Cardiac muscle cell (in vitro differentiated cells and primary cell): ENCODE measurements at regions not wholly inside any gene's neighbourhood (a gene's known extent, or its start where the extent isn't known, plus 50 kb on each side); places are given as distances from the start of the nearest gene placed in this dataset.
"Not testable (repeated sequence)": the region's sequence is repeated elsewhere in the genome, so short reads cannot be mapped to it uniquely, and the experiment has no call there.

ENCODE experiments used
- DNase-seq, 2 donors: peaks; one replicate each; pipeline versions ENCODE4 v3.0.0 to v3.0.0-alpha.2; 2010 to 2017; ENCODE audit warnings: low read depth in 1 of 2, low spot score in 1 of 2
- H3K27ac ChIP-seq: fragments of 200-600 bp; sonication (generic); 2 replicates; pipeline ENCODE4 v1.5.1; 2016
- H3K27me3 ChIP-seq: fragments of 200-600 bp; sonication (generic); 2 replicates; pipeline ENCODE4 v1.6.0; 2016; ENCODE audit warnings: control low read depth
- H3K36me3 ChIP-seq: fragments of 200-600 bp; sonication (generic); 2 replicates; pipeline ENCODE4 v1.5.1; 2016; ENCODE audit warnings: control low read depth
- H3K4me1 ChIP-seq: fragments of 200-600 bp; sonication (generic); 2 replicates; pipeline ENCODE4 v1.8.1; 2017; ENCODE audit warnings: low read depth, mild to moderate bottlenecking, mixed run types
- H3K4me3 ChIP-seq: fragments of 200-600 bp; sonication (generic); 2 replicates; pipeline ENCODE4 v1.5.1; 2016; ENCODE audit warnings: mild to moderate bottlenecking
- H3K9me3 ChIP-seq: fragments of 200-600 bp; sonication (generic); 2 replicates; pipeline ENCODE4 v1.5.1; 2017; ENCODE audit warnings: low read depth, mild to moderate bottlenecking, control low read depth
- TF ChIP-seq, protein P1 (sequence below): IDR thresholded peaks from 2 replicates; pipeline ENCODE4 v1.5.1; 2012; ENCODE audit warnings: low read depth, mild to moderate bottlenecking, low read length

GRCh38 chr1:200258447-200259375 lies 151.1 kb downstream of the ZNF281 start:
- no peak overlapping the region for H3K4me3 ChIP-seq
- H3K27me3 ChIP-seq: no peaks in the 10 kb centered on the region
- no peaks in the 10 kb centered on the region for H3K4me1 ChIP-seq
- H3K36me3 ChIP-seq: no peaks in the 10 kb centered on the region
- TF ChIP-seq, protein P1, sequence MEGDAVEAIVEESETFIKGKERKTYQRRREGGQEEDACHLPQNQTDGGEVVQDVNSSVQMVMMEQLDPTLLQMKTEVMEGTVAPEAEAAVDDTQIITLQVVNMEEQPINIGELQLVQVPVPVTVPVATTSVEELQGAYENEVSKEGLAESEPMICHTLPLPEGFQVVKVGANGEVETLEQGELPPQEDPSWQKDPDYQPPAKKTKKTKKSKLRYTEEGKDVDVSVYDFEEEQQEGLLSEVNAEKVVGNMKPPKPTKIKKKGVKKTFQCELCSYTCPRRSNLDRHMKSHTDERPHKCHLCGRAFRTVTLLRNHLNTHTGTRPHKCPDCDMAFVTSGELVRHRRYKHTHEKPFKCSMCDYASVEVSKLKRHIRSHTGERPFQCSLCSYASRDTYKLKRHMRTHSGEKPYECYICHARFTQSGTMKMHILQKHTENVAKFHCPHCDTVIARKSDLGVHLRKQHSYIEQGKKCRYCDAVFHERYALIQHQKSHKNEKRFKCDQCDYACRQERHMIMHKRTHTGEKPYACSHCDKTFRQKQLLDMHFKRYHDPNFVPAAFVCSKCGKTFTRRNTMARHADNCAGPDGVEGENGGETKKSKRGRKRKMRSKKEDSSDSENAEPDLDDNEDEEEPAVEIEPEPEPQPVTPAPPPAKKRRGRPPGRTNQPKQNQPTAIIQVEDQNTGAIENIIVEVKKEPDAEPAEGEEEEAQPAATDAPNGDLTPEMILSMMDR: peak; percentile 56
- no peaks in the 10 kb centered on the region for H3K9me3 ChIP-seq
- no peak overlapping the region for H3K27ac ChIP-seq
- peak in 1 of 2 donors; percentile 33 for DNase-seq

- Histone ChIP-seq H3K4me3 (no peak overlapping the region), H3K36me3 (no peaks in the 10 kb centered on the region), H3K4me1 (no peaks in the 10 kb centered on the region), H3K27ac (no peak overlapping the region), H3K27me3 (no peaks in the 10 kb centered on the region), H3K9me3 (no peaks in the 10 kb centered on the region)
- TF ChIP-seq, protein P1: no peak
- DNase-seq: no peak
Measured at GRCh38 chr1:200257235-200257634, 152.6 kb downstream of the ZNF281 start.

DNA sequence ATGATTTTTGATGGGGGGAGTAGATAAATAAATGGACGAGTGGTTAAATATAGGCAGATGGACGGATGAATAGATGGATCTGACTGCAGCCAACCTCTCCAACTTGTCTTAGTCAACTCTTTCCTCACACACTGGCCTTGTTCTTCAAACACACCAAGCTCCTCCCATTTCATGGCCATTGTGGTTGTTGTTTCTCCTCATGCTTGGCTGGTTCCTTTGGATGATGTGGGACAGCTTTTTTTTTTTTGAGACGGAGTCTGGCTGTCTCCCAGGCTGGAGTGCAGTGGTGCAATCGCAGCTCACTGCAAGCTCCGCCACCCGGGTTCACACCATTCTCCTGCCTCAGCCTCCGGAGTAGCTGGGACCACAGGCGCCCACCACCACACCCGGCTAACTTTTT lies 155.2 kb downstream of the ZNF281 start:
- H3K27me3 ChIP-seq, H3K4me3 ChIP-seq, DNase-seq, H3K9me3 ChIP-seq, H3K27ac ChIP-seq, H3K36me3 ChIP-seq, H3K4me1 ChIP-seq: not testable (repeated sequence)

DNA sequence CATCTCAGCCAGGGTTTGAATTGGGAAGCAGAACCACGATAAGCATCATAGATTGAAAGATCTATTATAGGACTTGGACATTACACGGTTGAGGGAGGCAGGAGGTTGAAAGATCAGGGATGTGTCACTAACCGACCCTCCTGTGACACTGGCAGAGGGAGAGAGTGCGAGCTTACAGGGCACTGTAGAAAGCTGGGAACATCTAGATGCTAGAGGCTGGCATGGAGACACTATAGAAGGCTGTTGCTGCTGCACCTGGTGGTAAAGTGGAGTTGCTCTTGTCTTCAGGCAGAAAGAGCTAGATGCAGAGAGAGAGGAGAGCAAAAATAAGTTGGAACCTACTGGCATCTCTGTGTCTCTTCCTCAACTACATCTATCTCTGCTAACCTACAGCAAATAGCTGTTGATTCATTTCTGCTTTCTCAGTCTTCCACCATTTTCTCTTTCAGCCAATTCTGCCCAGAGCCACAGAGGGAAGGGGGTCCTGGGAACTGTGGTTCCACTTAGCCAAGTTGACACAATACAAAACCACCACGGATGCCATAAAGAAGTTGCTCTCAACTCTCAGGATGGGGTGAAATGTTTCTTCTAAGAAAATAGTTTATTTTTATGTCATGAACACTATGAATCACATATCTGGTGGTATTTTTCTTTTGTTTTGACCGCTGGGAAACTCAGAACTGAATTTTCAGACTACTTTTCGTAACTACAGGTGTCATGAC lies 155.9 kb downstream of the ZNF281 start:
- TF ChIP-seq, protein P1: no peak
- Histone ChIP-seq H3K27ac (no peak overlapping the region), H3K4me3 (no peak overlapping the region), H3K9me3 (no peaks in the 10 kb centered on the region), H3K36me3 (no peaks in the 10 kb centered on the region), H3K27me3 (no peaks in the 10 kb centered on the region), H3K4me1 (no peaks in the 10 kb centered on the region)
- no peak for DNase-seq

- TF ChIP-seq, protein P1: no peak
- Histone ChIP-seq H3K27ac (no peak overlapping the region), H3K4me3 (no peak overlapping the region), H3K27me3 (no peaks in the 10 kb centered on the region), H3K36me3 (no peaks in the 10 kb centered on the region), H3K4me1 (no peaks in the 10 kb centered on the region), H3K9me3 (no peaks in the 10 kb centered on the region)
- no peak for DNase-seq
Measured at GRCh38 chr1:200252531-200252930, 157.3 kb downstream of the ZNF281 start.

DNA sequence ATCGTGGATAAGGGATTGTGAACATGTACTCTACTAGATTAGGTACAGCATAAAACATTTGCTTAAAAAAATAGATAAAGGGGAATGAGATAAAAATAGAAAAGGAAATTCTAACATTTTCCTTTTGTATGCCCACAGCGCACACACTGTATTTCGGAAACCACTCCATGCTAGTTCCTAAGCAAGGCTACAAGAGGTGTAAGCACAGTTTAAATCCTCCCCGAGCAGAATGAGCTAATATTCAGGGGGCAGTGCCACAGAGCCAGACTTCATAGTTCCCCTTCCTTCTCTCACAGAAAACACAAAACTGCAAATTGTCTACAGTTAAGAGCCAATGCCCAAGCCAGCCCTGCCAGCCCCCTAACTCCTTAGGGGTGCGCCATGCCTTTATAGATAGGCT lies 159.4 kb downstream of the ZNF281 start:
- TF ChIP-seq, protein P1: no peak
- Histone ChIP-seq H3K27me3 (no peaks in the 10 kb centered on the region), H3K4me1 (no peaks in the 10 kb centered on the region), H3K4me3 (no peak overlapping the region), H3K27ac (no peak overlapping the region), H3K9me3 (no peaks in the 10 kb centered on the region), H3K36me3 (no peaks in the 10 kb centered on the region)
- no peak for DNase-seq
